ENCODE measurements at regions not wholly inside any gene's neighbourhood (a gene's known extent, or its start where the extent isn't known, plus 50 kb on each side); places are given as distances from the start of the nearest gene placed in this dataset.

GRCh38 chr7:124412531-124412930, 353.1 kb downstream of the GPR37 start:
- no peak for DNase-seq (ENCODE audit: low spot score in 2 of 2)
- in situ Hi-C loops (cut with MboI; ENCODE audit: low sequenced_read_pairs): no loop called here
- Histone ChIP-seq H3K4me3 (no peak overlapping the region), H3K9me3 (no peaks in the 10 kb centered on the region), H3K36me3 (replicated peaks) (no peaks in the 10 kb centered on the region), H3K27me3 (ENCODE audit: low read depth) (no peaks in the 10 kb centered on the region), H3K4me1 (no peaks in the 10 kb centered on the region)

- in situ Hi-C loops (cut with MboI; ENCODE audit: low sequenced_read_pairs): no loop called here
- Histone ChIP-seq H3K27me3 (ENCODE audit: low read depth) (no peaks in the 10 kb centered on the region), H3K4me3 (no peak overlapping the region), H3K9me3 (no peaks in the 10 kb centered on the region), H3K4me1 (no peaks in the 10 kb centered on the region), H3K36me3 (replicated peaks) (no peaks in the 10 kb centered on the region)
- no peak for DNase-seq (ENCODE audit: low spot score in 2 of 2)
Measured at GRCh38 chr7:124411796-124412195, 353.8 kb downstream of the GPR37 start.

- no peaks in the 10 kb centered on the region for H3K4me1 ChIP-seq
- no peak overlapping the region for H3K4me3 ChIP-seq
- H3K36me3 ChIP-seq (replicated peaks): no peaks in the 10 kb centered on the region
- H3K9me3 ChIP-seq: no peaks in the 10 kb centered on the region
- no peak for DNase-seq (ENCODE audit: low spot score in 2 of 2)
- in situ Hi-C loops (cut with MboI; ENCODE audit: low sequenced_read_pairs): no loop called here
- H3K27me3 ChIP-seq (ENCODE audit: low read depth): no peaks in the 10 kb centered on the region
Measured at GRCh38 chr7:124403587-124403986, 362.0 kb downstream of the GPR37 start.

- in situ Hi-C loops (cut with MboI; ENCODE audit: low sequenced_read_pairs): no loop called here
- Histone ChIP-seq H3K27me3 (ENCODE audit: low read depth) (no peaks in the 10 kb centered on the region), H3K36me3 (replicated peaks) (no peaks in the 10 kb centered on the region), H3K9me3 (no peaks in the 10 kb centered on the region), H3K4me1 (no peaks in the 10 kb centered on the region), H3K4me3 (no peak overlapping the region)
- no peak for DNase-seq (ENCODE audit: low spot score in 2 of 2)
Measured at GRCh38 chr7:124403112-124403511, 362.5 kb downstream of the GPR37 start.

- Histone ChIP-seq H3K9me3 (no peaks in the 10 kb centered on the region), H3K4me1 (no peaks in the 10 kb centered on the region), H3K4me3 (no peak overlapping the region), H3K27me3 (ENCODE audit: low read depth) (no peaks in the 10 kb centered on the region), H3K36me3 (replicated peaks) (no peaks in the 10 kb centered on the region)
- no peak for DNase-seq (ENCODE audit: low spot score in 2 of 2)
- in situ Hi-C loops (cut with MboI; ENCODE audit: low sequenced_read_pairs): no loop called here
Measured at GRCh38 chr7:124399941-124400340, 365.7 kb downstream of the GPR37 start.

GRCh38 chr7:124398937-124399552, 366.2 kb upstream of the TMEM229A start:
- no peaks in the 10 kb centered on the region for H3K9me3 ChIP-seq
- DNase-seq (ENCODE audit: low spot score in 2 of 2): no peak
- H3K27me3 ChIP-seq (ENCODE audit: low read depth): no peaks in the 10 kb centered on the region
- in situ Hi-C loops (cut with MboI; ENCODE audit: low sequenced_read_pairs): no loop called here
- H3K36me3 ChIP-seq (replicated peaks): no peaks in the 10 kb centered on the region
- H3K4me1 ChIP-seq: no peaks in the 10 kb centered on the region
- H3K4me3 ChIP-seq: no peak overlapping the region

GRCh38 chr7:124397134-124397533, 364.3 kb upstream of the TMEM229A start:
- in situ Hi-C loops (cut with MboI; ENCODE audit: low sequenced_read_pairs): no loop called here
- Histone ChIP-seq H3K36me3 (replicated peaks) (no peaks in the 10 kb centered on the region), H3K4me1 (no peaks in the 10 kb centered on the region), H3K4me3 (no peak overlapping the region), H3K9me3 (no peaks in the 10 kb centered on the region), H3K27me3 (ENCODE audit: low read depth) (no peaks in the 10 kb centered on the region)
- DNase-seq (ENCODE audit: low spot score in 2 of 2): no peak

- Histone ChIP-seq H3K27me3 (ENCODE audit: low read depth) (no peaks in the 10 kb centered on the region), H3K36me3 (replicated peaks) (no peaks in the 10 kb centered on the region), H3K4me3 (no peak overlapping the region), H3K4me1 (no peaks in the 10 kb centered on the region), H3K9me3 (no peaks in the 10 kb centered on the region)
- in situ Hi-C loops (cut with MboI; ENCODE audit: low sequenced_read_pairs): no loop called here
- DNase-seq (ENCODE audit: low spot score in 2 of 2): no peak
Measured at GRCh38 chr7:124390301-124390700, 357.4 kb upstream of the TMEM229A start.

- Histone ChIP-seq H3K4me1 (no peaks in the 10 kb centered on the region), H3K9me3 (no peaks in the 10 kb centered on the region), H3K4me3 (no peak overlapping the region), H3K27me3 (ENCODE audit: low read depth) (no peaks in the 10 kb centered on the region), H3K36me3 (replicated peaks) (no peaks in the 10 kb centered on the region)
- no peak for DNase-seq (ENCODE audit: low spot score in 2 of 2)
- in situ Hi-C loops (cut with MboI; ENCODE audit: low sequenced_read_pairs): no loop called here
Measured at GRCh38 chr7:124388751-124389150, 355.9 kb upstream of the TMEM229A start.

- H3K4me3 ChIP-seq: no peak overlapping the region
- DNase-seq (ENCODE audit: low spot score in 2 of 2): no peak
- H3K36me3 ChIP-seq (replicated peaks): no peaks in the 10 kb centered on the region
- H3K9me3 ChIP-seq: no peaks in the 10 kb centered on the region; the same call in 1 of the 2 replicates
- in situ Hi-C loops (cut with MboI; ENCODE audit: low sequenced_read_pairs): no loop called here
- H3K4me1 ChIP-seq: no peaks in the 10 kb centered on the region
- no peaks in the 10 kb centered on the region for H3K27me3 ChIP-seq (ENCODE audit: low read depth)
Measured at GRCh38 chr7:124387056-124387455, 354.2 kb upstream of the TMEM229A start.

- H3K4me3 ChIP-seq: no peak overlapping the region
- in situ Hi-C loops (cut with MboI; ENCODE audit: low sequenced_read_pairs): no loop called here
- DNase-seq (ENCODE audit: low spot score in 2 of 2): no peak
- H3K36me3 ChIP-seq (replicated peaks): no peaks in the 10 kb centered on the region
- H3K27me3 ChIP-seq (ENCODE audit: low read depth): no peaks in the 10 kb centered on the region
- no peaks in the 10 kb centered on the region for H3K4me1 ChIP-seq
- H3K9me3 ChIP-seq: no peaks in the 10 kb centered on the region; the same call in 1 of the 2 replicates
Measured at GRCh38 chr7:124379296-124379695, 346.4 kb upstream of the TMEM229A start.

- no peak for DNase-seq (ENCODE audit: low spot score in 2 of 2)
- Histone ChIP-seq H3K36me3 (replicated peaks) (no peaks in the 10 kb centered on the region), H3K4me3 (no peak overlapping the region), H3K4me1 (no peaks in the 10 kb centered on the region), H3K9me3 (no peaks in the 10 kb centered on the region), H3K27me3 (ENCODE audit: low read depth) (no peaks in the 10 kb centered on the region)
- in situ Hi-C loops (cut with MboI; ENCODE audit: low sequenced_read_pairs): no loop called here
Measured at GRCh38 chr7:124376111-124376510, 343.2 kb upstream of the TMEM229A start.

GRCh38 chr7:124375391-124375790, 342.5 kb upstream of the TMEM229A start:
- no peaks in the 10 kb centered on the region for H3K4me1 ChIP-seq
- no peak for DNase-seq (ENCODE audit: low spot score in 2 of 2)
- H3K27me3 ChIP-seq (ENCODE audit: low read depth): no peaks in the 10 kb centered on the region
- H3K4me3 ChIP-seq: no peak overlapping the region
- in situ Hi-C loops (cut with MboI; ENCODE audit: low sequenced_read_pairs): no loop called here
- no peaks in the 10 kb centered on the region for H3K36me3 ChIP-seq (replicated peaks)
- H3K9me3 ChIP-seq: no peaks in the 10 kb centered on the region

GRCh38 chr7:124369310-124369709, 336.4 kb upstream of the TMEM229A start:
- H3K36me3 ChIP-seq (replicated peaks): no peaks in the 10 kb centered on the region

GRCh38 chr7:124366118-124366517, 333.3 kb upstream of the TMEM229A start:
- in situ Hi-C loops (cut with MboI; ENCODE audit: low sequenced_read_pairs): no loop called here
- H3K4me3 ChIP-seq: no peak overlapping the region
- no peaks in the 10 kb centered on the region for H3K9me3 ChIP-seq
- no peak for DNase-seq (ENCODE audit: low spot score in 2 of 2)
- no peaks in the 10 kb centered on the region for H3K27me3 ChIP-seq (ENCODE audit: low read depth)
- no peaks in the 10 kb centered on the region for H3K4me1 ChIP-seq
- no peaks in the 10 kb centered on the region for H3K36me3 ChIP-seq (replicated peaks)

More at GRCh38 chr7:124369310-124369709, 336.4 kb upstream of the TMEM229A start:
- in situ Hi-C loops (cut with MboI; ENCODE audit: low sequenced_read_pairs): no loop called here
- H3K4me3 ChIP-seq: no peak overlapping the region
- H3K9me3 ChIP-seq: no peaks in the 10 kb centered on the region
- H3K4me1 ChIP-seq: no peaks in the 10 kb centered on the region
- no peak for DNase-seq (ENCODE audit: low spot score in 2 of 2)
- H3K27me3 ChIP-seq (ENCODE audit: low read depth): no peaks in the 10 kb centered on the region

Data from HAP-1 (cell line).